HFFc6 (cell line): ENCODE measurements at regions not wholly inside any gene's neighbourhood (a gene's known extent, or its start where the extent isn't known, plus 50 kb on each side); places are given as distances from the start of the nearest gene placed in this dataset.

ENCODE experiments used
- DNase-seq: peaks from one replicate; pipeline ENCODE4 v3.0.0-alpha.2; 2018
- H3K27ac Mint-ChIP-seq: 2 replicates; pipeline ENCODE4 v1.8.0; 2020; ENCODE audit warnings: mild to moderate bottlenecking, mixed read lengths
- H3K27me3 Mint-ChIP-seq: 2 replicates; pipeline ENCODE4 v1.8.0; 2021; ENCODE audit warnings: mild to moderate bottlenecking, moderate library complexity, mixed read lengths; ENCODE audit not compliant: insufficient read depth
- H3K36me3 Mint-ChIP-seq: 2 replicates; pipeline ENCODE4 v1.8.0; 2021; ENCODE audit warnings: low read depth, mixed read lengths
- H3K4me1 Mint-ChIP-seq: 2 replicates; pipeline ENCODE4 v1.8.0; 2020; ENCODE audit warnings: low read depth, mixed read lengths
- H3K4me3 Mint-ChIP-seq: 2 replicates; pipeline ENCODE4 v1.8.0; 2020; ENCODE audit warnings: mild to moderate bottlenecking, moderate library complexity, mixed read lengths
- H3K9me3 Mint-ChIP-seq: 2 replicates; pipeline ENCODE4 v1.8.0; 2020; ENCODE audit warnings: mild to moderate bottlenecking, mixed read lengths
- CTCF ChIP-seq: fragments of 200-600 bp; sonication (generic); IDR thresholded peaks from 2 replicates; pipeline ENCODE4 v1.5.0; 2021; ENCODE audit warnings: antibody characterized with exemption, mild to moderate bottlenecking

DNA sequence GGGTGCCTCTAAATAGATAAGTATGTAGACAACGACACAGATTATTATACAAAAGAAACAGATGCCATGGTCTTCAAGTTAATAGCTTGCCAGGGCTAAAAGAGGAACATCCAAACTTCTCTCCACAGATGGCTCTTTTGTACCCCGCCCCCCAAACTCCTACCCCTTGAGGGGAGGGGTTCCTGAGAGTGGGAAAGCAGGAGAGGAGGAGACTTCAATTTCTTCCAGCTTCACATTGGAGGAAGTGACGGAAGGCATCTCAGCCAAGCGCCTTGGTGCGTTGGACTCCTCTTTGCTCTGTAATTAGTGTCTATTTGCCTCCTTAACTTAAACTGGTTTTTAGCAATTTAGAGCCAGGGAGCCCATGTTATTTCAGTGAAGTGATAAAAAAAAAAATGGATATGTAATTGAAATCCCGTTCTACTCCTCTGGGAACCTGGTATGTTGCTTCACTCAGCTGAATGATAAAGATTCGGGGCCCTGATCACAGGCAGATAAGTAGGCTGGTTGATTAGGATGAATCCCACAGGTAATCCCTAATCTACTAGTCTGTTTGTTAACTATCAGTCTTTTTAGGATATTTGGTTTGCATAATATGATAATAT lies 580.9 kb upstream of the CADM1 start:
- Mint-ChIP-seq H3K27ac (no peak overlapping the region), H3K36me3 (no peaks in the 10 kb centered on the region), H3K27me3 (peaks cover under 1% of the 10 kb centered on the region; the same call in 1 of the 2 replicates), H3K9me3 (peaks cover 62% of the 10 kb centered on the region), H3K4me1 (no peaks in the 10 kb centered on the region), H3K4me3 (no peak overlapping the region)
- no peak for TF ChIP-seq CTCF
- no peak for DNase-seq

DNA sequence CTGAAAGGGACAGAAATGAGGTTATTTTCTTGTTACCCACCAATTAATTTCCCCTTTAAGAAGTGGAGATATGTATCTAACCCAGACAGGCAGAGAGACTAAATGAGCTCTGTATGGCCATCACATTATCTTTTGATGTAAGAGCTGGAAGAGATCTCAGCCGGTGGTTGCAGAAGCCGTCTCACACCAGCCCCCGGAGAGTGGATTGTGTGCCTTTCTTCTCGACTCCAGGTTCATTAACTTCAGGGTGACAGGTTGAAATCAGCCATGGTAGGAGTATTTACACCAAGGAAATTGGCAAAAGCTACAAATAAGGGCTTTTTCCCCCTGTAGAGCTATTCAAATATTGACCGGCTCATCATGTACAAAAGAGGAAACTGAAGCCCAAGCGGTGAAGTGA lies 580.3 kb upstream of the CADM1 start:
- Mint-ChIP-seq H3K36me3 (no peaks in the 10 kb centered on the region), H3K4me1 (no peaks in the 10 kb centered on the region), H3K4me3 (no peak overlapping the region), H3K9me3 (peaks cover 68% of the 10 kb centered on the region), H3K27ac (no peak overlapping the region), H3K27me3 (peaks cover 2% of the 10 kb centered on the region; the same call in 1 of the 2 replicates)
- DNase-seq, result no peak
- TF ChIP-seq CTCF, result no peak

DNA sequence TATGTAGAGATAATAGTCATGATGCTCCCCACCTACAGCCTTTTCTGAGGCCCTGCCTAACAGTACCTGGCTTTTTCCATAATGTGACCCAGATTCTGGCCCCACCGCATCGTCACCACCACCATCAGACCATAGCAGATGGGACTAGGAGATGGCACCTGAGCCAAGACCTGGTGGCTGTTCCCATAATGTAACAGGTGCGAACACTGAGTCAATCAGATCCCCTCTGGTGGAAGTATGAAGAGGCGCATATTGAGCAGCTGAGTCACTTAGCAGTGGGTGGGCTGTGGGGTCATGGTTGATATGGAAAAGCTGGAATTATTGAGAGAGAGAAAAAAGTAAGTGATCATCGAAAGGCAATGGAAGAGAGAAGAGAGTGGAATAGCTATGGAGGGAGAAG lies 578.0 kb upstream of the CADM1 start:
- no peak overlapping the region for H3K4me3 Mint-ChIP-seq
- peaks cover 66% of the 10 kb centered on the region for H3K9me3 Mint-ChIP-seq
- no peak for DNase-seq
- H3K27ac Mint-ChIP-seq, result no peak overlapping the region
- no peak for TF ChIP-seq CTCF
- no peaks in the 10 kb centered on the region for H3K4me1 Mint-ChIP-seq
- H3K36me3 Mint-ChIP-seq, result no peaks in the 10 kb centered on the region
- peaks cover 2% of the 10 kb centered on the region; the same call in 1 of the 2 replicates for H3K27me3 Mint-ChIP-seq

DNA sequence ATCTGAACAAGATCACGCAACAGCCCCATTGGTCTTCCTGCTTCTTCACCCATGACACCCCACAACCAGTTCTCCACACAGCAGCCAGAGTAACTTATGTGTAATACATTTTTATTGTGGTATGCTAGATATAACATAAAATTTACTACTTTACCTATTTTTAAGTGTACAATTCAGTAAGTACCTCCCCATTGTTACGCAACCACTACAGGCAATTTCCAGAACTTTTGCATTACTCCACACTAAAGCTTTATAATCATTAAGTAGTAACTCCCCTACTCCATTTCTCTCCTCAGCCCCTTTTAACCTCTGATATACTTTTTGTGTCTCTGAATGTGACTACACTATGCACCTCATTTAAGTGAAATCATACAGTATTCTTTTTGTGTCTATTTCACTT lies 575.4 kb upstream of the CADM1 start:
- H3K9me3 Mint-ChIP-seq, result peaks cover 63% of the 10 kb centered on the region
- H3K4me1 Mint-ChIP-seq, result no peaks in the 10 kb centered on the region
- no peak for TF ChIP-seq CTCF
- no peak for DNase-seq
- H3K27ac Mint-ChIP-seq, result no peak overlapping the region
- peaks cover 2% of the 10 kb centered on the region; the same call in 1 of the 2 replicates for H3K27me3 Mint-ChIP-seq
- H3K36me3 Mint-ChIP-seq, result no peaks in the 10 kb centered on the region
- no peak overlapping the region for H3K4me3 Mint-ChIP-seq

GRCh38 chr11:116078101-116078591 lies 573.9 kb upstream of the CADM1 start:
- H3K9me3 Mint-ChIP-seq, result peaks cover 54% of the 10 kb centered on the region
- H3K27me3 Mint-ChIP-seq, result peaks cover 2% of the 10 kb centered on the region; the same call in 1 of the 2 replicates

More at GRCh38 chr11:116078101-116078591, 573.9 kb upstream of the CADM1 start:
- no peak overlapping the region for H3K27ac Mint-ChIP-seq
- no peaks in the 10 kb centered on the region for H3K36me3 Mint-ChIP-seq
- DNase-seq, result no peak
- H3K4me3 Mint-ChIP-seq, result no peak overlapping the region
- no peak for TF ChIP-seq CTCF
- H3K4me1 Mint-ChIP-seq, result no peaks in the 10 kb centered on the region
